GM10248 (cell line): ENCODE measurements at regions not wholly inside any gene's neighbourhood (a gene's known extent, or its start where the extent isn't known, plus 50 kb on each side); places are given as distances from the start of the nearest gene placed in this dataset.

ENCODE experiments used
- CTCF ChIA-PET: fragments of 300-600 bp; sonication (Branson Sonifier 250); formaldehyde crosslinking; extraction: SDS; loops from one replicate; lab custom pipeline; 2021; ENCODE audit warnings: antibody characterized with exemption; lab: Yijun Ruan, JAX
- POLR2A ChIA-PET: fragments of 350-650 bp; sonication (Branson Sonifier 250); formaldehyde crosslinking; extraction: SDS; loops from one replicate; lab custom pipeline; 2020; ENCODE audit warnings: antibody characterized with exemption; lab: Yijun Ruan, JAX
- DNase-seq: peaks from one replicate; pipeline ENCODE4 v3.0.0; 2012; ENCODE audit errors: extremely low spot score
- CTCF ChIP-seq: IDR thresholded peaks from 2 replicates; pipeline ENCODE4 v1.5.1; 2012; ENCODE audit warnings: mild to moderate bottlenecking, low read depth; ENCODE audit errors: extremely low read depth, missing control alignments, control extremely low read depth

DNA sequence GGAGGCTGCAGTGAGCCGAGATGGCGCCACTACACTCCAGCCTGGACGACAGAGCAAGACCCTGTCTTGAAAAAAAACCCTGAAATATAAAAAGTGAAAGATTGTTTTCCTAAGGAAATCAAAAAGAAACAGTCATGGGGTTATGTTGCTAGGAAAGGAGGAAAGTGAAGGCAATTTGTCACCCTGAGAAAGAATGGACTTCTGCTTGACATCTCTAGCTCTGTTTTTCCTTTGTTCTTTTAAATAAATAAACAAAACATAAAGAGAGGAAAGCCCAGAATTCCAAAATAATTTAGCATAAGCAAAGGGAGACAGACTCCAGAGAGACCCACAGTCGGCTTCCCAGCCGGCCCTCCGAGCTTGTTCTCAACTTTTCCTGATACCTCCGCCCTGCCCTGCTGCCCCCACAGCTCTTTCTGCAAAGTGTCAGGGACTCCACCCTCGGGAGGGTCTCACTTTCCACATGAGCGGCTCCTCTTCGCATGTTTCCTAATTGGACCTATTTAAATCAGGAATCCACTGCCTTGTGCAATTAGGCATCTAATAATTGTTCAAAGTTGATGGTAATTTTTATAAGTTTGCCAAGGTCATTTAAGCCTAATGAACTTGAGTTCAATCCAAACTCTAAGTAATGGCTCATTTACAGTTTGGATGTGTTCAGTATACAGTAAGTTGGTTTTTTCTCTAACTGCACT, 49.8 kb upstream of the COPS8 start:
- CTCF ChIA-PET = interaction anchor here (0.9 to 1.2 kb wide), 3 partner anchors 9 to 11 kb away, joined by 3 to 6 read pairs (median 4); no protein-coding TSS in a partner anchor
- no peak for TF ChIP-seq CTCF
- DNase-seq = no peak
- POLR2A ChIA-PET = no interaction called here
